CD4-positive, CD25-positive, alpha-beta regulatory T cell (primary cell): ENCODE measurements at regions not wholly inside any gene's neighbourhood (a gene's known extent, or its start where the extent isn't known, plus 50 kb on each side); places are given as distances from the start of the nearest gene placed in this dataset.
"Not testable (repeated sequence)": the region's sequence is repeated elsewhere in the genome, so short reads cannot be mapped to it uniquely, and the experiment has no call there.

ENCODE experiments used
- ATAC-seq, 2 donors: fragments of 150-1000 bp; cut with Tn5 transposase; one replicate each; pipeline ENCODE4 v1.10.0; 2021; ENCODE audit warnings: low read depth in 2 of 2, moderate number of reproducible peaks in 2 of 2, moderate library complexity in 1 of 2
- DNase-seq, 3 donors: peaks; one replicate each; pipeline versions ENCODE4 v3.0.0 to v3.0.0-alpha.2; 2012 to 2022; ENCODE audit warnings: mixed read lengths in 1 of 3
- H3K27ac ChIP-seq: one replicate; pipeline ENCODE4 v1.7.0; 2013; ENCODE audit warnings: mild to moderate bottlenecking, low read length; ENCODE audit not compliant: insufficient read depth, poor library complexity, severe bottlenecking
- H3K27me3 ChIP-seq: one replicate; pipeline ENCODE4 v1.7.0; 2013; ENCODE audit warnings: low read length; ENCODE audit not compliant: control insufficient read depth, insufficient read depth
- H3K36me3 ChIP-seq: one replicate; pipeline ENCODE4 v1.7.0; 2013; ENCODE audit warnings: mild to moderate bottlenecking, low read length, moderate library complexity; ENCODE audit not compliant: control insufficient read depth, insufficient read depth
- H3K4me1 ChIP-seq: 2 replicates; pipeline ENCODE4 v1.7.0; 2013; ENCODE audit warnings: mild to moderate bottlenecking, low read length; ENCODE audit not compliant: insufficient read depth, control insufficient read depth, poor library complexity, severe bottlenecking
- H3K4me3 ChIP-seq: one replicate; pipeline ENCODE4 v1.7.0; 2013; ENCODE audit warnings: low read depth, mild to moderate bottlenecking, low read length, moderate library complexity
- H3K9me3 ChIP-seq, 2 experiments: 1 replicate in 1 of 2; 2 replicates in 1 of 2; pipeline ENCODE4 v1.7.0; 2013; ENCODE audit warnings: low read length in 2 of 2, mild to moderate bottlenecking in 1 of 2, moderate library complexity in 1 of 2; ENCODE audit not compliant: control insufficient read depth in 2 of 2
- H3K27ac Mint-ChIP-seq, 3 donors: one replicate each; pipeline ENCODE4 v1.8.0; 2020 to 2022; ENCODE audit warnings: mild to moderate bottlenecking in 3 of 3, mixed read lengths in 3 of 3, moderate library complexity in 2 of 3
- H3K27me3 Mint-ChIP-seq: one replicate; pipeline ENCODE4 v1.8.0; 2022; ENCODE audit warnings: mild to moderate bottlenecking, mixed read lengths
- H3K36me3 Mint-ChIP-seq: one replicate; pipeline ENCODE4 v1.8.0; 2020; ENCODE audit warnings: mixed read lengths
- H3K4me1 Mint-ChIP-seq, 4 donors: one replicate each; pipeline ENCODE4 v1.8.0; 2020 to 2022; ENCODE audit warnings: mixed read lengths in 4 of 4, mild to moderate bottlenecking in 1 of 4
- H3K4me3 Mint-ChIP-seq, 4 donors: one replicate each; pipeline ENCODE4 v1.8.0; 2020 to 2022; ENCODE audit warnings: mild to moderate bottlenecking in 4 of 4, mixed read lengths in 4 of 4, moderate library complexity in 3 of 4
- H3K9me3 Mint-ChIP-seq, 7 donors: one replicate each; pipeline ENCODE4 v1.8.0; 2020 to 2022; ENCODE audit warnings: mixed read lengths in 7 of 7, mild to moderate bottlenecking in 3 of 7, moderate library complexity in 2 of 7

DNA sequence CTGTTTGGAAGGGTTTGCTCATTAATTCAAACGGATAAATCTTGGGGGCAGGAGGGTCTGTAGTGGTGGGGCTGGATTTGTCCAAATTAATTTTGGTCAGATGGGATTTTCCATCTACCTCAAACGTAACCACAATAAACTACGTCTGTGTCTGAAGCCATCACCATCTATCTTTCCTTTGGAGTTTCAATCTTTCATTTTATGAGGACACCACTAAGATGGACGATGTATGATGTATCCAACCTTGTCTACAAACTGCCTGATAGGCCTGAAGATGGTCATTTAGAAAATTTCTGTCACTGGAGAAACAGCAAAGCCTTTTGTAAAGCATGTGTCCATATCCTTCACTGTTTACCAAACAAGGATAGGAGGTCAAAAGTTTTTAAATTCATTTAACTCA is 138.6 kb upstream of the MARCKS start:
- no peak overlapping the region for H3K4me3 Mint-ChIP-seq
- H3K9me3 ChIP-seq: no peaks in the 10 kb centered on the region
- no peak overlapping the region for H3K27ac ChIP-seq
- H3K4me3 ChIP-seq: no peak overlapping the region
- DNase-seq (no peak), ATAC-seq (no peak)
- peaks cover 0 to 5% (median 0%) of the 10 kb centered on the region in 7 donors for H3K9me3 Mint-ChIP-seq
- H3K4me1 Mint-ChIP-seq: no peaks in the 10 kb centered on the region
- no peak overlapping the region for H3K27ac Mint-ChIP-seq
- H3K36me3 ChIP-seq: no peaks in the 10 kb centered on the region
- no peaks in the 10 kb centered on the region for H3K27me3 ChIP-seq
- no peaks in the 10 kb centered on the region for H3K27me3 Mint-ChIP-seq
- H3K4me1 ChIP-seq: no peaks in the 10 kb centered on the region
- H3K36me3 Mint-ChIP-seq: no peaks in the 10 kb centered on the region

DNA sequence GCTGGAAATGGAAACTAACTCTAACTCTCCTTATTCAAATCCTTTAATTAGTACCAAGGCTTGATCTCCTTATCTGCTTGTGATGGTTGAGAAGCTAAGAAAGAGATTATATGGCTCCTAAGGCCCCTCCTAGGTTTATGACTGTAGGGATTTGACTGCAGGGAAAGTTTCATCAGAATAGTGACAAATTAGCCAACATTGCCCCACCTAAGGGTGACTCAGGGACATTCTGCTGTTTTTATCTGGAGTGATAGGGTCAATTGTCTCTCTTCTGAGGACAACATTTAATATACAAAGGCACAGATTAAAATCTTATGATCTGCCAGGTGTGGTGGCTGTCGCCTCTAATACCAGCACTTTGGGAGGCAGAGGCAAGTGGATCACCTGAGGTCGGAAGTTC is 138.1 kb upstream of the MARCKS start:
- no peaks in the 10 kb centered on the region for H3K27me3 Mint-ChIP-seq
- Histone ChIP-seq H3K4me1 (no peaks in the 10 kb centered on the region), H3K27me3 (no peaks in the 10 kb centered on the region), H3K27ac (no peak overlapping the region), H3K36me3 (no peaks in the 10 kb centered on the region), H3K9me3 (no peaks in the 10 kb centered on the region), H3K4me3 (no peak overlapping the region)
- H3K4me3 Mint-ChIP-seq: no peak overlapping the region
- H3K9me3 Mint-ChIP-seq: peaks cover 0 to 5% (median 0%) of the 10 kb centered on the region in 7 donors
- H3K27ac Mint-ChIP-seq: no peak overlapping the region
- no peak for ATAC-seq
- H3K4me1 Mint-ChIP-seq: no peaks in the 10 kb centered on the region
- DNase-seq: no peak
- no peaks in the 10 kb centered on the region for H3K36me3 Mint-ChIP-seq

DNA sequence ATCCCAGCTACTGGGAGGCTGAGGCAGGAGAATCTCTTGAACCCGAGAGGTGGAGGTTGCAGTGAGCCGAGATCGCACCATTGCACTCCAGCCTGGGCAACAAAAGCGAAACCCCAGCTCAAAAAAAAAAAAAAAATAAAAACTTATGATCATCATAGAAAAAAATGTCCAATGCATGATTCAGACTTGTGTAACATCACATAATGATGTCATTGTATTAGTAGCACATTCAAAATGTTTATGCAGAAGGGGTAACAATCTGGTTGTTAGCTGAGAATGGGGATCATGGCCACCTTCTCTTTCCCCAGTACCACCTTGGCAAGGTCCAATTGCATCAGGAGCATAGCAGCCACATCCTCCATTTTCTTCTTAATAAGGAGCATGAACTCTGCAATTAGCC is 137.6 kb upstream of the MARCKS start:
- Mint-ChIP-seq H3K27ac (no peak overlapping the region), H3K27me3 (no peaks in the 10 kb centered on the region), H3K9me3 (peaks cover 0 to 5% (median 0%) of the 10 kb centered on the region in 7 donors), H3K4me1 (no peaks in the 10 kb centered on the region), H3K36me3 (no peaks in the 10 kb centered on the region), H3K4me3 (no peak overlapping the region)
- H3K9me3 ChIP-seq: no peaks in the 10 kb centered on the region
- H3K4me3 ChIP-seq: no peak overlapping the region
- no peaks in the 10 kb centered on the region for H3K36me3 ChIP-seq
- ATAC-seq (no peak), DNase-seq (no peak)
- no peak overlapping the region for H3K27ac ChIP-seq
- H3K27me3 ChIP-seq: no peaks in the 10 kb centered on the region
- H3K4me1 ChIP-seq: no peaks in the 10 kb centered on the region

DNA sequence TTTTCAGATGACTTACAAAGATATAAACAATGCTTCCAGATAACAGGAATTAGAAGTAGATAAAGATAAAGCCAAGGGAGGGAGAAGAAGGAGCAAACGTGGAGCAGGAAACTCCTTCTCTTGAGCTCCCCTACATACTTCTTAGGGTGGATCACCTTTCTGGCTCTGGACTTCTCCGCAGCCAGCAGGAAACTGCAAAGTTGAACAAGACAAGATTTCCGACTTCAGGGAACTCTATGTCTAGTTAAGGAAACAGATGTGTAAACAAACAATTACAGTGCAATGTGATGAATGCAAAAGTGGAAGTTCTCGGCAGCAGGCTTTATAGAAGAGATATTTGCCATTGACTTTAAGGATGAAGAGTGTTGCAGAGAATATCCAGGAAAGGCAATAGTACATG is 134.0 kb upstream of the MARCKS start:
- Mint-ChIP-seq H3K27ac (no peak overlapping the region), H3K4me1 (no peaks in the 10 kb centered on the region), H3K36me3 (no peaks in the 10 kb centered on the region), H3K27me3 (peaks cover 4% of the 10 kb centered on the region), H3K4me3 (no peak overlapping the region), H3K9me3 (peaks cover 0 to 2% (median 0%) of the 10 kb centered on the region in 7 donors)
- Histone ChIP-seq H3K36me3 (no peaks in the 10 kb centered on the region), H3K9me3 (no peaks in the 10 kb centered on the region), H3K27me3 (no peaks in the 10 kb centered on the region), H3K4me3 (no peak overlapping the region), H3K27ac (no peak overlapping the region), H3K4me1 (no peaks in the 10 kb centered on the region)
- DNase-seq (no peak), ATAC-seq (no peak)

DNA sequence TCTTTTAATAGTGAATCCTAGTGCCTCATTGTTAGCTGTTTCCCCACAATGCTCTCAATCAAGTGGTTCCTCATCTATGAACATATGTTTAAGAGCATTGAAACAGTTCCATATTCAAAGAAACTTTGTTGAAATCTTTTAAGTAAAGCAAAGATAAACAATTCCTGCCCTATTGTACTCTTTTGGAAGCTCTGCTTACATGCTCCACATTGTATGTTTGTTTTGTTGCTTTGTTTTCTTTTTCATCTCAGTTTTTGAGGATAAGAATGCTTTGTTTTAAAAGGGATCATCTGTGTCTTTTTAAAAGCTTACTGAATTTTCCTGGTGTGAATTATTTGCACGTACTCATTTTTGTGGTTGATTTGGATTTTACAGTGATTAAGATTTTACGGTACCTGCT is 132.2 kb upstream of the MARCKS start:
- not testable (repeated sequence) for H3K27me3 ChIP-seq, H3K9me3 Mint-ChIP-seq, DNase-seq, H3K36me3 ChIP-seq, H3K9me3 ChIP-seq, H3K27ac ChIP-seq, H3K4me3 ChIP-seq, H3K27ac Mint-ChIP-seq, H3K36me3 Mint-ChIP-seq, H3K4me3 Mint-ChIP-seq, H3K4me1 Mint-ChIP-seq, H3K4me1 ChIP-seq, H3K27me3 Mint-ChIP-seq, ATAC-seq

DNA sequence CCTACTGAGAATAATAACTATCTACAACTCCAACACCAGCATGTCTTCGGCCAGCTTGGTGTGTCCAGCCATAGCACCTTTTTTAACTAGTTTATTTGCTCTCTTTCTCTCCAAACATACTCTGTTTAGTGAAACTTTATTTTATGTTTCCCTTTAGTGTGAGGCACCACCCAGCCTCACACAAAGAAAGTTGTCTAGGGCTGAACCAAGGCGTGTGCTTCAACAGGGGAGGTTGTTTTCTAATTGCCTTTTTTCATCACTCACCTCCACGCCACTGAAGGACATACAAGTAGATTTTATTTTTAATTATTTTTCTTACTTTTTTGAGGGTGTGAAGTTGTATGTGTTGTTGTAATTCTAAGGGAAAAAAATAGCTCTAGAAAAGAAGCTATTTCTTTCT is 125.6 kb upstream of the MARCKS start:
- Histone ChIP-seq H3K27ac (no peak overlapping the region), H3K4me3 (no peak overlapping the region), H3K36me3 (no peaks in the 10 kb centered on the region), H3K4me1 (no peaks in the 10 kb centered on the region), H3K9me3 (no peaks in the 10 kb centered on the region), H3K27me3 (no peaks in the 10 kb centered on the region)
- no peak for ATAC-seq
- Mint-ChIP-seq H3K9me3 (peaks cover 0 to 2% (median 0%) of the 10 kb centered on the region in 7 donors), H3K4me3 (no peak overlapping the region), H3K36me3 (no peaks in the 10 kb centered on the region), H3K27me3 (peaks cover 4% of the 10 kb centered on the region), H3K27ac (no peak overlapping the region), H3K4me1 (no peaks in the 10 kb centered on the region)
- no peak for DNase-seq

DNA sequence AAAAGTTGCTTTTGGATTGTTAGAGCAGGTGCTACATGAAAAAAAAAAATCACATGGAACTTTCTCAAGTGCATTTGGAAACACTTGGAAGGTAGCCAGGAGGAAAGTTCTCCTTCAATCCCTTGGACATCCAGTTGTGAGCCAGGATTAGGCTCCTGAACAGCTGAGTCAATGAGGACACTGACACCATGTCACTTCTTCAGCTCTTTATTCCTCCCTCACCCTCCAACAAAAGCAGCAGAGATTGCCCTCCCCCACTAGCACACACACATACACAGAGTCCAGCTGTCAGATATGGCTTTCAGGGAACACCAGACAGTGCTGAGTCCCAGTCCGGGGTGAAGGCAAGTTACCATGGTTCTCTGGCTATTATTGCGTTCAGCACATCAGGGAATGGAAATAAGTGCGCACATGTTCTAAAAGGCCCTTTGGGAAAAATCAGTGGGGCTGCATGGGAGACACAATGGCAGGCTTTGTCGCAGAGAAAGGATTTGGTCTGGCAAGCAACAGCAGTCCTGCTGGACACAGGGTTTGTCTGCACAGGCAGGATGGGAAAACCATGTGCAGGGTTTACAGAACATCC is 124.7 kb upstream of the MARCKS start:
- no peaks in the 10 kb centered on the region for H3K9me3 ChIP-seq
- H3K27me3 ChIP-seq: no peaks in the 10 kb centered on the region
- H3K4me3 Mint-ChIP-seq: no peak overlapping the region
- DNase-seq: no peak
- peaks cover 0 to 2% (median 0%) of the 10 kb centered on the region in 7 donors for H3K9me3 Mint-ChIP-seq
- peaks cover 6% of the 10 kb centered on the region for H3K27me3 Mint-ChIP-seq
- no peaks in the 10 kb centered on the region for H3K36me3 Mint-ChIP-seq
- H3K27ac Mint-ChIP-seq: peak overlapping the region in 1 of 3 donors; percentile 45
- H3K4me1 ChIP-seq: no peaks in the 10 kb centered on the region
- no peaks in the 10 kb centered on the region for H3K36me3 ChIP-seq
- no peak for ATAC-seq
- no peak overlapping the region for H3K4me3 ChIP-seq
- no peaks in the 10 kb centered on the region for H3K4me1 Mint-ChIP-seq
- H3K27ac ChIP-seq: no peak overlapping the region

DNA sequence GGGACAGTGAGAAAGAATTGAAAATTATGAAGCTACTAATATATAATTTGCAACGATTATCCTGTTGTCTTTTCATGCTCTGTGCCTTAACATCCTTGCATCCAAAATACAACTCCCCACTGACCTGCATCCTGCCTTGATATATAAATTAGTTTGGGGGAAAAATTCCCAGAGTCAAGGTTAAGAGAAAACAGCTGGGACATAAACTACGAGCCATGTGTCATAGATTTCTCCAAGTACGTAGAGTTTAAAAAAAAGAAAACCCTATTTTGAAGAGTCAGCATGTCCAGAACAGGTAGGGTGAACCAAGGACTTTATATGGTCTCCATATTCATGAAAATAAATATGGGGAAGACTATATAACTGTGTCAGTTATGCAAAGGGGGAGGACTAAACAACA is 123.8 kb upstream of the MARCKS start:
- no peaks in the 10 kb centered on the region for H3K27me3 ChIP-seq
- Mint-ChIP-seq H3K27ac (no peak overlapping the region), H3K36me3 (no peaks in the 10 kb centered on the region), H3K27me3 (peaks cover 4% of the 10 kb centered on the region), H3K4me3 (no peak overlapping the region), H3K4me1 (no peaks in the 10 kb centered on the region), H3K9me3 (no peaks in the 10 kb centered on the region)
- no peaks in the 10 kb centered on the region for H3K36me3 ChIP-seq
- no peak for DNase-seq
- H3K27ac ChIP-seq: no peak overlapping the region
- no peaks in the 10 kb centered on the region for H3K4me1 ChIP-seq
- H3K4me3 ChIP-seq: no peak overlapping the region
- no peak for ATAC-seq
- H3K9me3 ChIP-seq: no peaks in the 10 kb centered on the region
